Stomach (tissue), 8 donors: ENCODE measurements at regions not wholly inside any gene's neighbourhood (a gene's known extent, or its start where the extent isn't known, plus 50 kb on each side); places are given as distances from the start of the nearest gene placed in this dataset.
A peak's percentile ranks its signal among the peaks of the same experiment; 100 is the strongest.

Experiments used
- DNase-seq, 2 donors: peaks; one replicate each; pipeline versions ENCODE4 v3.0.0 to v3.0.0-alpha.2; 2013 to 2019
- H3K27ac ChIP-seq, 5 donors: fragments of 200-600 bp in 4 of 5; sonication (generic) in 4 of 5; one replicate each; pipeline ENCODE4 v1.5.1; 2013 to 2019; ENCODE audit warnings: mild to moderate bottlenecking in 1 of 5, moderate library complexity in 1 of 5
- H3K27me3 ChIP-seq, 3 donors: fragments of 200-600 bp; sonication (generic); one replicate each; pipeline ENCODE4 v1.5.1; 2017 to 2019; ENCODE audit warnings: mixed run types in 1 of 3
- H3K36me3 ChIP-seq, 4 donors: fragments of 200-600 bp; sonication (generic); 1 replicate in 3 of 4; 2 replicates in 1 of 4; pipeline ENCODE4 v1.5.1; 2016 to 2019
- H3K4me1 ChIP-seq, 4 donors: fragments of 200-600 bp; sonication (generic); one replicate each; pipeline ENCODE4 v1.5.1; 2016 to 2019
- H3K4me3 ChIP-seq, 4 donors: fragments of 200-600 bp; sonication (generic) in 3 of 4; one replicate each; pipeline ENCODE4 v1.5.1; 2016 to 2019; ENCODE audit warnings: mild to moderate bottlenecking in 1 of 4
- H3K9me3 ChIP-seq, 4 donors: fragments of 200-600 bp; sonication (generic); one replicate each; pipeline ENCODE4 v1.5.1; 2016 to 2019
- EP300 ChIP-seq: sonication (generic); formaldehyde crosslinking; IDR thresholded peaks from one replicate; pipeline ENCODE4 v1.6.1; 2017; ENCODE audit warnings: antibody characterized with exemption
- POLR2A ChIP-seq, 4 donors: fragments of 450-650 bp; IDR thresholded peaks; one replicate each; pipeline ENCODE4 v1.6.1; 2016; ENCODE audit warnings: antibody characterized with exemption in 4 of 4, control low read depth in 2 of 4, mild to moderate bottlenecking in 1 of 4, moderate library complexity in 1 of 4
- POLR2AphosphoS5 ChIP-seq, 3 donors: sonication (generic); formaldehyde crosslinking; IDR thresholded peaks; one replicate each; pipeline ENCODE4 v1.6.1; 2016; ENCODE audit warnings: antibody characterized with exemption in 3 of 3
- WGBS, 5 donors: extraction: QIAGEN DNeasy Blood & Tissue Kit in 3 of 5; methylation state at CpG; one replicate each; pipeline versions ENCODE4 v1.1.5 to v1.1.7; 2013 to 2018; 5-methylcytosine and 5-hydroxymethylcytosine counted together
- intact Hi-C: fragments of 100-400 bp; cut with DNase I; formaldehyde crosslinking; loops from one replicate; pipeline ENCODE4 v1.15.1; 2023; ENCODE audit warnings: low total_unique reads
- TF ChIP-seq, protein P1 (sequence below), 7 experiments: fragments of 450-650 bp in 4 of 7; fragments of 200-600 bp in 3 of 7; sonication (generic) in 3 of 7; IDR thresholded peaks; one replicate each; pipeline ENCODE4 v1.5.1; 2016 to 2019; ENCODE audit warnings: antibody characterized with exemption in 7 of 7, control low read depth in 2 of 7, mild to moderate bottlenecking in 1 of 7
- donor health status: healthy with polysubstance abuse.
- donor health status: Bipolar disorder and iron deficiency.
- donor health status: healthy.

GRCh38 chrX:10971759-10972158 lies 139.4 kb upstream of the HCCS start:
- no peak for DNase-seq
- Histone ChIP-seq H3K4me3 (no peak overlapping the region), H3K4me1 (no peaks in the 10 kb centered on the region), H3K9me3 (no peaks in the 10 kb centered on the region), H3K36me3 (no peaks in the 10 kb centered on the region), H3K27ac (no peak overlapping the region), H3K27me3 (no peaks in the 10 kb centered on the region)
- TF ChIP-seq POLR2AphosphoS5 (IDR thresholded peaks at IDR 0.05) (no peak), EP300 (no peak), POLR2A (IDR thresholded peaks at IDR 0.05) (no peak)
- TF ChIP-seq, protein P1, sequence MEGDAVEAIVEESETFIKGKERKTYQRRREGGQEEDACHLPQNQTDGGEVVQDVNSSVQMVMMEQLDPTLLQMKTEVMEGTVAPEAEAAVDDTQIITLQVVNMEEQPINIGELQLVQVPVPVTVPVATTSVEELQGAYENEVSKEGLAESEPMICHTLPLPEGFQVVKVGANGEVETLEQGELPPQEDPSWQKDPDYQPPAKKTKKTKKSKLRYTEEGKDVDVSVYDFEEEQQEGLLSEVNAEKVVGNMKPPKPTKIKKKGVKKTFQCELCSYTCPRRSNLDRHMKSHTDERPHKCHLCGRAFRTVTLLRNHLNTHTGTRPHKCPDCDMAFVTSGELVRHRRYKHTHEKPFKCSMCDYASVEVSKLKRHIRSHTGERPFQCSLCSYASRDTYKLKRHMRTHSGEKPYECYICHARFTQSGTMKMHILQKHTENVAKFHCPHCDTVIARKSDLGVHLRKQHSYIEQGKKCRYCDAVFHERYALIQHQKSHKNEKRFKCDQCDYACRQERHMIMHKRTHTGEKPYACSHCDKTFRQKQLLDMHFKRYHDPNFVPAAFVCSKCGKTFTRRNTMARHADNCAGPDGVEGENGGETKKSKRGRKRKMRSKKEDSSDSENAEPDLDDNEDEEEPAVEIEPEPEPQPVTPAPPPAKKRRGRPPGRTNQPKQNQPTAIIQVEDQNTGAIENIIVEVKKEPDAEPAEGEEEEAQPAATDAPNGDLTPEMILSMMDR (IDR thresholded peaks at IDR 0.05): no peak
- 72 to 90% (median 82%) methylated on average over 1 of the region's 1 CpG for WGBS, 5 donors
- intact Hi-C loops: no loop called here

DNA sequence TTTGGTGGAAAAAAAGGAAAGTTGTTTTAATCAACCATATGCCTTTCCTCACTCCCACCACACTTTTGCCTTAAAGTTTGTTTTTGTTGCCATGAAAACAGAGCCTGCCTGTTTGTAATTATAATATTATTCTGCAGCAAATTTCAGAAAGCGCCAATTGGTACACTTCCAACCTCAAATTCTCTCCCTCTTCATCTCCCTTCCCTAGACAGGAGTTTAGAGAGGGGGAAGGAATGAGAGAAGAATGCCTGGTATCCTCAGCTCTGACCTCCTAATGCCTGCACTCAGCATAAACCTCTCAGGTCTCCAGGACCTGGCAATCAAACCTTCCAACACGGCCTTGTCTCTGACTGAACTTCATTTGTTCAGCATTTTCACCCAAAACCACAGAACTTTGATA lies 138.4 kb upstream of the HCCS start:
- TF ChIP-seq EP300: no peak
- TF ChIP-seq POLR2AphosphoS5 (IDR thresholded peaks at IDR 0.05): no peak
- intact Hi-C loops: no loop called here
- Histone ChIP-seq H3K36me3 (no peaks in the 10 kb centered on the region), H3K27me3 (no peaks in the 10 kb centered on the region), H3K4me3 (no peak overlapping the region), H3K4me1 (no peaks in the 10 kb centered on the region), H3K9me3 (no peaks in the 10 kb centered on the region), H3K27ac (no peak overlapping the region)
- DNase-seq: peak in 1 of 2 donors; percentile 52
- WGBS, 5 donors: 40 to 76% (median 60%) methylated on average over 2 of the region's 2 CpGs

GRCh38 chrX:10974920-10975319 lies 136.2 kb upstream of the HCCS start:
- 53 to 100% (median 88%) methylated on average over 1 of the region's 1 CpG for WGBS, 5 donors
- H3K9me3 ChIP-seq: no peaks in the 10 kb centered on the region
- no peaks in the 10 kb centered on the region for H3K36me3 ChIP-seq
- no peaks in the 10 kb centered on the region for H3K4me1 ChIP-seq
- intact Hi-C loops: no loop called here
- no peak overlapping the region for H3K27ac ChIP-seq
- no peaks in the 10 kb centered on the region for H3K27me3 ChIP-seq
- DNase-seq: no peak
- TF ChIP-seq, protein P1 (IDR thresholded peaks at IDR 0.05): no peak
- no peak for TF ChIP-seq POLR2A (IDR thresholded peaks at IDR 0.05)
- TF ChIP-seq EP300: no peak
- TF ChIP-seq POLR2AphosphoS5 (IDR thresholded peaks at IDR 0.05): no peak
- H3K4me3 ChIP-seq: no peak overlapping the region

GRCh38 chrX:10979956-10980355 lies 131.2 kb upstream of the HCCS start:
- H3K4me3 ChIP-seq: no peak overlapping the region
- TF ChIP-seq POLR2A (IDR thresholded peaks at IDR 0.05) (no peak), POLR2AphosphoS5 (IDR thresholded peaks at IDR 0.05) (no peak), EP300 (no peak)
- TF ChIP-seq, protein P1 (IDR thresholded peaks at IDR 0.05): no peak
- DNase-seq: no peak
- no peaks in the 10 kb centered on the region for H3K36me3 ChIP-seq
- H3K27ac ChIP-seq: no peak overlapping the region
- H3K4me1 ChIP-seq: no peaks in the 10 kb centered on the region
- no peaks in the 10 kb centered on the region for H3K9me3 ChIP-seq
- no peaks in the 10 kb centered on the region for H3K27me3 ChIP-seq
- WGBS, 5 donors: 72 to 96% (median 80%) methylated on average over 1 of the region's 1 CpG
- intact Hi-C loops: no loop called here

DNA sequence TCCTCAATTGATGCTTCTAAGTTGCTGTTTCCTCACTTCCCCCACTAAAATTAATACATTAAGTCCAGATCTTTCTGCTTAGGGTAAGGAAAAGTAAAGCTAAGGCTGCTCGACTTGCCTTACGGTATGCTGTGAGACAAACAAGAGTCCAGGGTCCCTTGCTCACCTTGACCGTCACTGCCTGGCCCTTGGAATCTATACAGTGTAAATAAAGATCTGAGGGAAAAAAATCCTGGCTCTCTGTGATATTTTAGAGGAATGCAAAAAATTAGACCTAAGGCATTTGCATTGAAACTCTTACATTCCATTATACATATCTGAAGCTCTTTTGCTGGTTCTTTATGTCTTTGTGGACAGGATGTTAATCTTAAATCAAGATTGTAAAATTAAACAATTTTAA lies 129.6 kb upstream of the HCCS start:
- no peaks in the 10 kb centered on the region for H3K27me3 ChIP-seq
- no peaks in the 10 kb centered on the region for H3K4me1 ChIP-seq
- H3K27ac ChIP-seq: no peak overlapping the region
- TF ChIP-seq POLR2A (IDR thresholded peaks at IDR 0.05) (no peak), POLR2AphosphoS5 (IDR thresholded peaks at IDR 0.05) (no peak), EP300 (no peak)
- TF ChIP-seq, protein P1 (IDR thresholded peaks at IDR 0.05): no peak
- no peak overlapping the region for H3K4me3 ChIP-seq
- DNase-seq: no peak
- intact Hi-C loops: no loop called here
- 83 to 95% (median 87%) methylated on average over 3 of the region's 3 CpGs for WGBS, 5 donors
- H3K9me3 ChIP-seq: no peaks in the 10 kb centered on the region
- H3K36me3 ChIP-seq: no peaks in the 10 kb centered on the region
